Activated naive CD4-positive, alpha-beta T cell treated with anti-CD3 and anti-CD28 coated beads for 36 hours (primary cell): ENCODE measurements at regions not wholly inside any gene's neighbourhood (a gene's known extent, or its start where the extent isn't known, plus 50 kb on each side); places are given as distances from the start of the nearest gene placed in this dataset.
"Not testable (repeated sequence)": the region's sequence is repeated elsewhere in the genome, so short reads cannot be mapped to it uniquely, and the experiment has no call there.

ENCODE experiments used
- CTCF ChIA-PET: fragments of 350-600 bp; sonication (Branson Sonifier 250); formaldehyde crosslinking; loops from one replicate; lab custom pipeline; 2021; ENCODE audit warnings: antibody characterized with exemption; lab: Charles Lee
- DNase-seq: peaks from one replicate; pipeline ENCODE4 v3.0.0-alpha.2; 2020
- H3K27ac Mint-ChIP-seq: one replicate; pipeline ENCODE4 v1.8.0; 2021; ENCODE audit warnings: mild to moderate bottlenecking, mixed read lengths
- H3K27me3 Mint-ChIP-seq: one replicate; pipeline ENCODE4 v1.8.0; 2021; ENCODE audit warnings: low read depth, mixed read lengths
- H3K36me3 Mint-ChIP-seq: one replicate; pipeline ENCODE4 v1.8.0; 2021; ENCODE audit warnings: low read depth, mixed read lengths
- H3K4me1 Mint-ChIP-seq: one replicate; pipeline ENCODE4 v1.8.0; 2021; ENCODE audit warnings: low read depth, mixed read lengths
- H3K4me3 Mint-ChIP-seq: one replicate; pipeline ENCODE4 v1.8.0; 2021; ENCODE audit warnings: mild to moderate bottlenecking, moderate library complexity, mixed read lengths
- H3K9me3 Mint-ChIP-seq: one replicate; pipeline ENCODE4 v1.8.0; 2021; ENCODE audit warnings: mixed read lengths
- intact Hi-C: fragments of 100-400 bp; cut with micrococcal nuclease; formaldehyde crosslinking; loops from one replicate; pipeline ENCODE4 v1.15.1; 2023

- no peak overlapping the region for H3K4me3 Mint-ChIP-seq
- H3K27ac Mint-ChIP-seq = no peak overlapping the region
- DNase-seq = no peak
- H3K9me3 Mint-ChIP-seq = peaks cover 11% of the 10 kb centered on the region
- H3K27me3 Mint-ChIP-seq = peaks cover 3% of the 10 kb centered on the region
- no peaks in the 10 kb centered on the region for H3K36me3 Mint-ChIP-seq
- no peaks in the 10 kb centered on the region for H3K4me1 Mint-ChIP-seq
- intact Hi-C loops = no loop called here
- CTCF ChIA-PET = no interaction called here
Observed at GRCh38 chr1:233834609-233835008, 69.9 kb upstream of the SLC35F3 start.

DNA sequence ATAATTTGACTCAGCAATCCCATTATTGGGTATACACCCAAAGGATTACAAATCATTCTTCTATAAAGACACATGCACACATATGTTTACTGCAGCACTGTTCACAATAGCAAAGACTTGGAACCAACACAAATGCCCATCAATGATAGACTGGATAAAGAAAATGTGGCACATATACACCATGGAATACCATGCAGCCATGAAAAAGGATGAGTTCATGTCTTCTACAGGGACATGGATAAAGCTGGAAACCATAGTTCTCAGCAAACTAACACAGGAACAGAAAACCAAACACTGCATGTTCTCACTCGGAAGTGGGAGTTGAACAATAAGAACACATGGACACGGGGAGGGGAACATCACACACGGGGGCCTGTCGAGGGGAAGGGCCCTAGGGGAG lies 66.3 kb upstream of the SLC35F3 start:
- H3K4me1 Mint-ChIP-seq, CTCF ChIA-PET, H3K9me3 Mint-ChIP-seq, DNase-seq, H3K27ac Mint-ChIP-seq, H3K27me3 Mint-ChIP-seq, intact Hi-C loops, H3K4me3 Mint-ChIP-seq, H3K36me3 Mint-ChIP-seq: not testable (repeated sequence)

DNA sequence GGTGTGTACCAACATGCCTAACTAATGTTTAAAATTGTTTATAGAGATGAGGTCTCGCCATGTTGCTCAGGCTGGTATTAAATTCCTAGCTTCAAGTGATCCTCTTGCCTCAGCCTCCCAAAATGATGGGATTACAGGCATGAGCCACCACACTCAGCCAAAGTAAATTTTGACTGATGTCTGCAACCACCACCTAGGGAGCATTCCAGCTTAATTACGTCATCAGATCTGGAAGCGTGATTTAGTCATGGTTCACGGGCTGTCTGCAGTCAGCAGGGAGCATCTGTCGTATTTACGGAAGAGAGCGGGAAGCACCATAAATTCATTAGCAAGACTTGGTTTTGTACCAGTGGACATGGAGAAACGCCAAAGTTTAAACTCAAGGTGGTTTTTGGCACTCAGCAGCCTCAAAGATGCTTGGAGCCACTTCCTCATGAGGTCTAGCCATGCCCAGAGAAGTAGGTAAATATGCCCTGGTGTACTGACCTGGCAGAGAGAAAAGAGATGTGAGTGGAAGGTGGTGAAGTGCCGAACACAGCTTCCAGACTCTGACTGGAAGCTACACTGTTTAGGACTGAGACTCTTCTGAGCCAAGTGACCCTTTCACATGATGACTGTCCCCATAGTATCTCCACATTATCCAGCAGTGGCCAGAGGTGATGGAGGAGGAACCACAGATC lies 60.8 kb upstream of the SLC35F3 start:
- Mint-ChIP-seq H3K4me1 (no peaks in the 10 kb centered on the region), H3K27ac (no peak overlapping the region), H3K4me3 (no peak overlapping the region), H3K27me3 (no peaks in the 10 kb centered on the region), H3K36me3 (no peaks in the 10 kb centered on the region), H3K9me3 (peaks cover 6% of the 10 kb centered on the region)
- intact Hi-C loops = no loop called here
- no peak for DNase-seq
- CTCF ChIA-PET = interaction anchor here (0.6 kb wide), 1 partner anchor 420 kb away, joined by 3 read pairs; no protein-coding TSS in a partner anchor

GRCh38 chr1:233844275-233844674 lies 60.2 kb upstream of the SLC35F3 start:
- no peak for DNase-seq
- H3K4me1 Mint-ChIP-seq = no peaks in the 10 kb centered on the region
- intact Hi-C loops = no loop called here
- no peak overlapping the region for H3K4me3 Mint-ChIP-seq
- CTCF ChIA-PET = no interaction called here
- peaks cover 10% of the 10 kb centered on the region for H3K9me3 Mint-ChIP-seq
- no peaks in the 10 kb centered on the region for H3K36me3 Mint-ChIP-seq
- no peak overlapping the region for H3K27ac Mint-ChIP-seq
- no peaks in the 10 kb centered on the region for H3K27me3 Mint-ChIP-seq

DNA sequence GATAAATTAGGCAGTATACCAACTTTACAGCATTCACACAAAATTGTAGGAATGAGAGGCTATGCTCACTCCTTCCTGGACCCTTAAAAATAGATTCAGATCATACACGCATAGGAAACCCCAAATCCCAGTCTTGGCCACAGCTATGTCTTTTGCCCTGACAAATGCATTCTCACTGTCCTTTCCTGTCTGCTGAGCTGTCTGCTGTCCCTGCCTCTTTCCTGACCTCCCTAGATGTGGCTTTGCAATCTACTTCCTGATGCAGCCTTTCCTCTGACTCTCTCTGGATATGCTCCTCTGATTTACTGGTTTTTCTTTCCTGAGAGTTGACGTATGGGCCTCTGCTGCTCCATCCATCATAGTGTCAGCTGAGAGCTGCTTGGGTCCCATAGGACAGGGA lies 59.8 kb upstream of the SLC35F3 start:
- Mint-ChIP-seq H3K4me3 (no peak overlapping the region), H3K4me1 (no peaks in the 10 kb centered on the region), H3K27me3 (no peaks in the 10 kb centered on the region), H3K9me3 (peaks cover 10% of the 10 kb centered on the region), H3K36me3 (no peaks in the 10 kb centered on the region), H3K27ac (no peak overlapping the region)
- intact Hi-C loops = no loop called here
- CTCF ChIA-PET = no interaction called here
- no peak for DNase-seq
